ENCODE measurements at regions not wholly inside any gene's neighbourhood (a gene's known extent, or its start where the extent isn't known, plus 50 kb on each side); places are given as distances from the start of the nearest gene placed in this dataset.

DNA sequence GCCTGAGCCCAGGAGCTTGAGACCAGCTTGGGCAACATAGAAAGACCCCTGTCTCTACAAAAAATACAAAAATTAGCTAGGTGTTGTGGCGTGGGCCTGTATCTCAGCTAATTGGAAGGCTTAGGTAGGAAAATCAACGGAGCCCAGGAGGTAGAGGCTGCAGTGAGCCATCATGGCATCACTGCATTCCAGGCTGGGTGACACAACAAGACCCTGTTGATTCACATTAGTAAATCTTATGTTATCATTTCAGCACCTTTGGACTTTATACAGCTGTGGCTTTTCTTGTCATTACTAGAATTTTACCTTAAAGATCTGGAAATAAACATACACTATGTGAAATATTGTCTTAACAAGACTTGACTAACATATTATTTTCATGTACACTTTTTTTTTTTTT, 185.0 kb downstream of the ZNF608 start:
- TF ChIP-seq MYC (IDR thresholded peaks at IDR 0.05; ENCODE audit: low read depth, low read length) = no peak
- TF ChIP-seq, protein P1, sequence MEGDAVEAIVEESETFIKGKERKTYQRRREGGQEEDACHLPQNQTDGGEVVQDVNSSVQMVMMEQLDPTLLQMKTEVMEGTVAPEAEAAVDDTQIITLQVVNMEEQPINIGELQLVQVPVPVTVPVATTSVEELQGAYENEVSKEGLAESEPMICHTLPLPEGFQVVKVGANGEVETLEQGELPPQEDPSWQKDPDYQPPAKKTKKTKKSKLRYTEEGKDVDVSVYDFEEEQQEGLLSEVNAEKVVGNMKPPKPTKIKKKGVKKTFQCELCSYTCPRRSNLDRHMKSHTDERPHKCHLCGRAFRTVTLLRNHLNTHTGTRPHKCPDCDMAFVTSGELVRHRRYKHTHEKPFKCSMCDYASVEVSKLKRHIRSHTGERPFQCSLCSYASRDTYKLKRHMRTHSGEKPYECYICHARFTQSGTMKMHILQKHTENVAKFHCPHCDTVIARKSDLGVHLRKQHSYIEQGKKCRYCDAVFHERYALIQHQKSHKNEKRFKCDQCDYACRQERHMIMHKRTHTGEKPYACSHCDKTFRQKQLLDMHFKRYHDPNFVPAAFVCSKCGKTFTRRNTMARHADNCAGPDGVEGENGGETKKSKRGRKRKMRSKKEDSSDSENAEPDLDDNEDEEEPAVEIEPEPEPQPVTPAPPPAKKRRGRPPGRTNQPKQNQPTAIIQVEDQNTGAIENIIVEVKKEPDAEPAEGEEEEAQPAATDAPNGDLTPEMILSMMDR (IDR thresholded peaks at IDR 0.05; ENCODE audit: extremely low read depth in 1 of 2, insufficient read depth in 1 of 2, low read depth in 1 of 2, low read length in 2 of 2) = no peak
- no peak for TF ChIP-seq EZH2 (IDR thresholded peaks at IDR 0.05; ENCODE audit: borderline replicate concordance, low read depth, low read length, severe bottlenecking)

Data from endothelial cell of umbilical vein (primary cell).